ENCODE measurements at regions not wholly inside any gene's neighbourhood (a gene's known extent, or its start where the extent isn't known, plus 50 kb on each side); places are given as distances from the start of the nearest gene placed in this dataset.
"Not testable (repeated sequence)": the region's sequence is repeated elsewhere in the genome, so short reads cannot be mapped to it uniquely, and the experiment has no call there.

DNA sequence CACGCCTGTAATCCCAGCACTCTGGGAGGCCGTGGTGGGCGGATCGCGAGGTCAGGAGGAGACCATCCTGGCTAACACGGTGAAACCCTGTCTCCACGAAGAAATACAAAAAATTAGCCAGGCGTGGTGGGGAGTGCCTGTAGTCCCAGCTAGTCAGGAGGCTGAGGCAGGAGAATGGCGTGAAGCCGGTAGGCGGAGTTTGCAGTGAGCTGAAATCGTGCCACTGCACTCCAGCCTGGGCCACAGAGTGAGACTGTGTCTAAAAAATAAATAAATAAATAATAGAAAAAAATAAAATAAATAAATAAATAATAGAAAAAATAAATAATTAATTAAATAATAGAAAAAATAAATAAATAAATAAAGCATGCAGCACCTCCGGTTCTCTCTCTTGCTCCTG lies 480.8 kb downstream of the GOLGA6L6 start:
- not testable (repeated sequence) for H4K20me1 ChIP-seq (ENCODE audit: insufficient read depth, low read length); H3K4me2 ChIP-seq (ENCODE audit: insufficient read depth, low read length); H3K27ac ChIP-seq (ENCODE audit: low read length); H3K36me3 ChIP-seq (ENCODE audit: insufficient read depth, low read length); H3K4me1 ChIP-seq (ENCODE audit: insufficient read depth, low read length); ATAC-seq (ENCODE audit: insufficient read depth, low read depth); DNase-seq; H3K27me3 ChIP-seq (ENCODE audit: insufficient read depth, low read length, poor library complexity); H3K79me2 ChIP-seq (ENCODE audit: insufficient read depth, low read length); H3K9me3 ChIP-seq (ENCODE audit: insufficient read depth, low read length, severe bottlenecking); H3K4me3 ChIP-seq (ENCODE audit: low read depth in 1 of 2, low read length in 2 of 2); H3K9ac ChIP-seq (ENCODE audit: low read depth, low read length); H2AFZ ChIP-seq (ENCODE audit: low read depth, low read length)

DNA sequence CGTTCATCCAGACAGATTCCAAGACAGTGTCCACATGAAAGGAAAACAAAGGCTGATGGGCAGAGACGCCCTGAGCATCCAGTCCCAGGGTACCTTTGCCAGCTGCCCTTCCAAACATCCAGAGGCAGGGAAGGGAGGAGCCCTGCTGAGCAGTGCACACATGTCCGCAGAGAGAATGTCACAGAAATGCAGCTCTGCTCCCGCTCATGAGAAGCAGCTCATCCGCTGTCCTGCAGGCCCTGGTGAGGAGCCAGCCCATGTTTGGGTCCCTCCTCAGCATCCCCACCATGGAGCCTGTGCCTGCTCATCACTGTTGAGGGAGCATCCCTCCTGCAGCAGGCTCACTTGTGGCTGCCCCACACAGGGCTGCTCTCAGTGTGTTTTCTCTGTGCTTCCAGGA lies 484.7 kb downstream of the GOLGA6L6 start:
- not testable (repeated sequence) for H3K4me2 ChIP-seq (ENCODE audit: insufficient read depth, low read length); ATAC-seq (ENCODE audit: insufficient read depth, low read depth); DNase-seq; H4K20me1 ChIP-seq (ENCODE audit: insufficient read depth, low read length); H3K79me2 ChIP-seq (ENCODE audit: insufficient read depth, low read length); H3K4me3 ChIP-seq (ENCODE audit: low read depth in 1 of 2, low read length in 2 of 2); H3K9me3 ChIP-seq (ENCODE audit: insufficient read depth, low read length, severe bottlenecking); H2AFZ ChIP-seq (ENCODE audit: low read depth, low read length); H3K27ac ChIP-seq (ENCODE audit: low read length); H3K9ac ChIP-seq (ENCODE audit: low read depth, low read length); H3K27me3 ChIP-seq (ENCODE audit: insufficient read depth, low read length, poor library complexity); H3K4me1 ChIP-seq (ENCODE audit: insufficient read depth, low read length); H3K36me3 ChIP-seq (ENCODE audit: insufficient read depth, low read length)

DNA sequence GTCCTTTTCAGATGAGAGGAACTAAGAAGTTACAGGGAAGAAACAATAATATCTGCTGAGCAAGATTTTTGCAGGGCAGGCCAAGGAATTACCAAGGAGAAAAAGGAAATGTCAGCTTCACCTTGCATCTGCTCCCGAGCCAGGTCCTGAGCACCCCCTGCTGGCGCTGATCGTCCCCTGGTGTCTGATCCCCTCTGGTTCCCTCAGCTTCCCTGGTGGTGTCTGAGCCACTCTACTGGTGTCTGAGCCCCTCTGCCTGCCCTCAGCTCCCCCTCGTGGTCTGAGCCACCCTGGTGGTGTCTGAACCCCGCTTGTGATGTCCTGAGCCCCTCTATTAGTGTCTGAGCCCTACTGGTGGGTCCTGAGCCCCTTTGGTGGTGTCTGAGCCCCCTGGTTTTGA lies 485.7 kb downstream of the GOLGA6L6 start:
- DNase-seq (peak; percentile 10), ATAC-seq (ENCODE audit: insufficient read depth, low read depth) (peak; percentile 40; the same call in 1 of the 3 replicates)
- not testable (repeated sequence) for H3K9me3 ChIP-seq (ENCODE audit: insufficient read depth, low read length, severe bottlenecking); H3K27me3 ChIP-seq (ENCODE audit: insufficient read depth, low read length, poor library complexity); H3K9ac ChIP-seq (ENCODE audit: low read depth, low read length); H3K4me2 ChIP-seq (ENCODE audit: insufficient read depth, low read length); H2AFZ ChIP-seq (ENCODE audit: low read depth, low read length); H3K27ac ChIP-seq (ENCODE audit: low read length); H3K4me1 ChIP-seq (ENCODE audit: insufficient read depth, low read length); H3K36me3 ChIP-seq (ENCODE audit: insufficient read depth, low read length); H4K20me1 ChIP-seq (ENCODE audit: insufficient read depth, low read length); H3K4me3 ChIP-seq (ENCODE audit: low read depth in 1 of 2, low read length in 2 of 2); H3K79me2 ChIP-seq (ENCODE audit: insufficient read depth, low read length)

DNA sequence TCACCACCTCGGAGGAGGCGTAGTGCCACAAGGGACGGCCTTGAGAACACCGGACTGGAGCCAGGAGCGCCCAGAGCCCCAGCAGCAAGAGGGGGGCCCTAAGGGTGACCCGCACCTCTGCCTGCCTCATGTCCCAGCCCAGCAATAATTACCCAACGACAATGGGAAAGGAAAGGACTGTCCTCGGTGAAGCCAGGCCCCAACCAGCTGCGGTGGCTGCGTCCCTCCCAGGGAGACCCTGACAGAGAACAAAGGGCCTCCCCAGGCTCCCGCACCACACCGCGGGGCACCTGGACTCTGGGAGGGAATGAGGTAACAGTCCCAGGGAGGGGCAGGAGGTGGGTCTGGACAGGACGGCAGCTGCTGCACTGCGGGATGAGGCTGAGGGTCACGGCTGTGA lies 493.4 kb downstream of the GOLGA6L6 start:
- not testable (repeated sequence) for DNase-seq; H4K20me1 ChIP-seq (ENCODE audit: insufficient read depth, low read length); H3K79me2 ChIP-seq (ENCODE audit: insufficient read depth, low read length); H3K4me1 ChIP-seq (ENCODE audit: insufficient read depth, low read length); ATAC-seq (ENCODE audit: insufficient read depth, low read depth); H3K9me3 ChIP-seq (ENCODE audit: insufficient read depth, low read length, severe bottlenecking); H3K9ac ChIP-seq (ENCODE audit: low read depth, low read length); H3K36me3 ChIP-seq (ENCODE audit: insufficient read depth, low read length); H3K4me3 ChIP-seq (ENCODE audit: low read depth in 1 of 2, low read length in 2 of 2); H3K27ac ChIP-seq (ENCODE audit: low read length); H2AFZ ChIP-seq (ENCODE audit: low read depth, low read length); H3K4me2 ChIP-seq (ENCODE audit: insufficient read depth, low read length); H3K27me3 ChIP-seq (ENCODE audit: insufficient read depth, low read length, poor library complexity)

DNA sequence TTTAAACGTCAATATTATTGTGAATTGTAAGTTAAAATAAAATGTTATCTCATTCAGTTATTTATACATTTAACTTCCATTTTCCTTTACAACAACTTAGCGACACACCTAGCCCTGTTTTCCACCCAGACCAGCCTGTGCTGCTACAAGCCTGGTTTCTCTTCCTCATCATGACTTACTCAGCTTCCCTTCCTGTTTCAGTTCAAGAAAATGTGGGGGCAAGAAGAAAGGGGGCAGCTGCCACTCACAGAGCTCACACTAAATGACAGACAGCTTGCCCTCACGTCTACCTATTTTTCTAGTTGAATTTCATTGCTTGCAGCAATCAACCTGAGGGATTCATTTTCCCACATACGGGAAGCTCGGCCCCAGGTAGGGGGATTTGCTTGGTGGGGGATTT lies 496.4 kb downstream of the GOLGA6L6 start:
- not testable (repeated sequence) for H3K27me3 ChIP-seq (ENCODE audit: insufficient read depth, low read length, poor library complexity); H3K36me3 ChIP-seq (ENCODE audit: insufficient read depth, low read length); H3K27ac ChIP-seq (ENCODE audit: low read length); DNase-seq; H3K9me3 ChIP-seq (ENCODE audit: insufficient read depth, low read length, severe bottlenecking); H3K79me2 ChIP-seq (ENCODE audit: insufficient read depth, low read length); H4K20me1 ChIP-seq (ENCODE audit: insufficient read depth, low read length); ATAC-seq (ENCODE audit: insufficient read depth, low read depth); H3K9ac ChIP-seq (ENCODE audit: low read depth, low read length); H3K4me2 ChIP-seq (ENCODE audit: insufficient read depth, low read length); H3K4me3 ChIP-seq (ENCODE audit: low read depth in 1 of 2, low read length in 2 of 2); H3K4me1 ChIP-seq (ENCODE audit: insufficient read depth, low read length); H2AFZ ChIP-seq (ENCODE audit: low read depth, low read length)

DNA sequence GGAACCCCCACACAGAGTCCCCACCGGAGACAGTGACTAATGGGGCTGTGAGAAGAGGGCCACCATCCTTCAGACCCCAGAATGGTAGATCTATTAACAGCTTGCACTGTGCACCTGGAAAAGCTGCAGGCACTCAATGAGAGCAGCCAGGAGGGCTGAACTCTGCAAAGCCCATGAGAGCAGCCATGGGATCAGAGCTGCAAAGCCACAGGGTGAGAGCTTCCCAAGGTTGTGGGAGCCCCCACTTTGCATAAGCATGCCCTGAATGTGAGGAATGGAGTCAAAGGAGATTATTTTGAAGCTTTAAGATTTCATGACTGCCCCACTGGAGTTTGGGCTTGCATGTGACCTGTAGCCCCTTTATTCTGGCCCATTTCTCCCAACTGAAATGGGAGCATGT lies 500.9 kb downstream of the GOLGA6L6 start:
- H3K27ac ChIP-seq (ENCODE audit: low read length); ATAC-seq (ENCODE audit: insufficient read depth, low read depth); H4K20me1 ChIP-seq (ENCODE audit: insufficient read depth, low read length); H3K9ac ChIP-seq (ENCODE audit: low read depth, low read length); H3K4me1 ChIP-seq (ENCODE audit: insufficient read depth, low read length); H3K27me3 ChIP-seq (ENCODE audit: insufficient read depth, low read length, poor library complexity); H2AFZ ChIP-seq (ENCODE audit: low read depth, low read length); H3K4me2 ChIP-seq (ENCODE audit: insufficient read depth, low read length); DNase-seq; H3K79me2 ChIP-seq (ENCODE audit: insufficient read depth, low read length); H3K9me3 ChIP-seq (ENCODE audit: insufficient read depth, low read length, severe bottlenecking); H3K4me3 ChIP-seq (ENCODE audit: low read depth in 1 of 2, low read length in 2 of 2); H3K36me3 ChIP-seq (ENCODE audit: insufficient read depth, low read length): not testable (repeated sequence)

DNA sequence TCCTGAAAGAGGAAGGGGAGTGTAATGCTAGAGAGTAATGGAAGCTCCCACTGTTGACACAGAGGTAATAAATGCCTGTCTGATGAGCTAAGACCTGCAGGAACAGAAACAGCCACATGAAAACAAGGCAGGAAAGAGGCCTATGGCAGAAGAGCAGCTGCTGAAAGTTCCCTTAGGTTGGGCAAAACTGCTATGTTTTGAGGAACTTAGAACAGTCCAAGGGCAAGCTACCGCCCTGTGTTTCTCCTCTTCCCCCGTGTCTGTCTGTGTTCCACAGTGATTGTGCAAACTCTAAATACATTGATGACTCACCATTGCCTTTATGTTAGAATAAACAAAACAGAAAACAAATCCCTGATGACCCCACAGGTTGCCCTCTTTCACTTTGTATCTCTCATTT lies 516.6 kb downstream of the GOLGA6L6 start:
- not testable (repeated sequence) for H3K27ac ChIP-seq (ENCODE audit: low read length); H2AFZ ChIP-seq (ENCODE audit: low read depth, low read length); DNase-seq; H3K9ac ChIP-seq (ENCODE audit: low read depth, low read length); H3K27me3 ChIP-seq (ENCODE audit: insufficient read depth, low read length, poor library complexity); H3K4me2 ChIP-seq (ENCODE audit: insufficient read depth, low read length); H4K20me1 ChIP-seq (ENCODE audit: insufficient read depth, low read length); H3K79me2 ChIP-seq (ENCODE audit: insufficient read depth, low read length); ATAC-seq (ENCODE audit: insufficient read depth, low read depth); H3K4me3 ChIP-seq (ENCODE audit: low read depth in 1 of 2, low read length in 2 of 2); H3K4me1 ChIP-seq (ENCODE audit: insufficient read depth, low read length); H3K9me3 ChIP-seq (ENCODE audit: insufficient read depth, low read length, severe bottlenecking); H3K36me3 ChIP-seq (ENCODE audit: insufficient read depth, low read length)

DNA sequence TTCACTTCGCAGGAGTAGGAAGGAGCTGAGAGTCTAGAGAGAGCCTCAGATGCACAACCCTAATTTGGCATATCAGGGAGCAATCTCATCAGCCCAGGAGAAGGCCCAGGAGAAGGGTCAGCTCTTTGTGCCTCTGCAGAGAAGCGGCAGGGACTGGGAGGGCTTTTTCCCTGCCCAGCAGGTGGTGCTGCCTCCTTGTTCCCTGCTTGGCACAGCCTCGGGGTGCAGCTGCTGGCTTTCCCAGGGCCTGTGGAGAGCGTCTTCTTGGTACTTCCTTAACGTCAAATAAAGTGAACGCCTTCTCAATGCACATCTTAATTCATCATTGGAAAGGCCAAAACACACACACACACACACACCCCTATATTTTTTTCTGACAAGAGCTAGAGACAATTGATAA lies 519.3 kb downstream of the GOLGA6L6 start:
- H3K36me3 ChIP-seq (ENCODE audit: insufficient read depth, low read length); H3K79me2 ChIP-seq (ENCODE audit: insufficient read depth, low read length); H4K20me1 ChIP-seq (ENCODE audit: insufficient read depth, low read length); DNase-seq; H2AFZ ChIP-seq (ENCODE audit: low read depth, low read length); H3K4me3 ChIP-seq (ENCODE audit: low read depth in 1 of 2, low read length in 2 of 2); H3K9me3 ChIP-seq (ENCODE audit: insufficient read depth, low read length, severe bottlenecking); H3K27ac ChIP-seq (ENCODE audit: low read length); H3K27me3 ChIP-seq (ENCODE audit: insufficient read depth, low read length, poor library complexity); H3K4me1 ChIP-seq (ENCODE audit: insufficient read depth, low read length); H3K9ac ChIP-seq (ENCODE audit: low read depth, low read length); H3K4me2 ChIP-seq (ENCODE audit: insufficient read depth, low read length): not testable (repeated sequence)
- ATAC-seq (ENCODE audit: insufficient read depth, low read depth), result peak; percentile 60

DNA sequence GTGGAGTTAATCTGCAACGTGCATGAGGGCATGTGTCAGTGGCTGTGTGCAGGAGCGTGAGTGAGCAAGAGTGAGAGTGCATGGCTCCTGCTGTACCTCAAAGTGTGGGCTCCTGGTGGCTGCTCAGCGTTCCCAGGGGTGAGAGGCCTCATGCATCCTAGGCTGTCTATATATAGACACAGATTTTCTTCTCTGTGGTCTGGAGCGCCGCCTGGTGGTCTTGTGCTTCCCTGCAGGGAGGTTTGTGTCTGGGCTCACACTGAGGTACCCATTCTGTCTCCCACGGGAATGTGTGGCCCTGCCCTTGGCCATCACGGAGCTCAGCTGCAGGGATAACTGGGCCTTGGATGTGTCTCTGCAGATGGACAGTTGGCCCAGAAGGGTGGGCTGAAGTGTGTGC lies 520.2 kb downstream of the GOLGA6L6 start:
- peak; percentile 85 for ATAC-seq (ENCODE audit: insufficient read depth, low read depth)

More for the DNA sequence above, 520.2 kb downstream of the GOLGA6L6 start:
- H3K4me3 ChIP-seq (ENCODE audit: low read depth in 1 of 2, low read length in 2 of 2); H4K20me1 ChIP-seq (ENCODE audit: insufficient read depth, low read length); H3K9ac ChIP-seq (ENCODE audit: low read depth, low read length); H3K4me2 ChIP-seq (ENCODE audit: insufficient read depth, low read length); H2AFZ ChIP-seq (ENCODE audit: low read depth, low read length); H3K9me3 ChIP-seq (ENCODE audit: insufficient read depth, low read length, severe bottlenecking); H3K27me3 ChIP-seq (ENCODE audit: insufficient read depth, low read length, poor library complexity); H3K27ac ChIP-seq (ENCODE audit: low read length); H3K4me1 ChIP-seq (ENCODE audit: insufficient read depth, low read length); H3K79me2 ChIP-seq (ENCODE audit: insufficient read depth, low read length); H3K36me3 ChIP-seq (ENCODE audit: insufficient read depth, low read length): not testable (repeated sequence)
- peak; percentile 30 for DNase-seq

Measured in DND-41 (cell line).